ENCODE measurements at regions not wholly inside any gene's neighbourhood (a gene's known extent, or its start where the extent isn't known, plus 50 kb on each side); places are given as distances from the start of the nearest gene placed in this dataset.

GRCh38 chr18:51998711-51999110, 341.3 kb upstream of the DCC start:
- no peak overlapping the region for H3K4me2 ChIP-seq (ENCODE audit: insufficient read depth, low read length)
- no peaks in the 10 kb centered on the region for H3K4me1 ChIP-seq (ENCODE audit: insufficient read depth, low read length)
- H3K9ac ChIP-seq (ENCODE audit: low read depth, low read length), result no peak overlapping the region
- no peak overlapping the region for H3K4me3 ChIP-seq (ENCODE audit: low read depth in 1 of 2, low read length in 2 of 2)
- H3K9me3 ChIP-seq (ENCODE audit: insufficient read depth, low read length, severe bottlenecking), result no peaks in the 10 kb centered on the region
- no peaks in the 10 kb centered on the region for H3K36me3 ChIP-seq (ENCODE audit: insufficient read depth, low read length)
- H3K27me3 ChIP-seq (ENCODE audit: insufficient read depth, low read length, poor library complexity), result no peaks in the 10 kb centered on the region
- no peak overlapping the region for H3K27ac ChIP-seq (ENCODE audit: low read length)
- H4K20me1 ChIP-seq (ENCODE audit: insufficient read depth, low read length), result no peaks in the 10 kb centered on the region
- ATAC-seq (ENCODE audit: insufficient read depth, low read depth) (no peak), DNase-seq (no peak)
- H3K79me2 ChIP-seq (ENCODE audit: insufficient read depth, low read length), result no peaks in the 10 kb centered on the region
- TF ChIP-seq CTCF (IDR thresholded peaks at IDR 0.05; ENCODE audit: borderline replicate concordance, extremely low read depth, low read length, poor library complexity, severe bottlenecking) (no peak), EZH2 (IDR thresholded peaks at IDR 0.05; ENCODE audit: borderline replicate concordance, low read depth, low read length, severe bottlenecking) (no peak)
- no peak overlapping the region for H2AFZ ChIP-seq (ENCODE audit: low read depth, low read length)

- H2AFZ ChIP-seq (ENCODE audit: low read depth, low read length), result no peak overlapping the region
- no peak for TF ChIP-seq CTCF (IDR thresholded peaks at IDR 0.05; ENCODE audit: borderline replicate concordance, extremely low read depth, low read length, poor library complexity, severe bottlenecking)
- no peak for TF ChIP-seq EZH2 (IDR thresholded peaks at IDR 0.05; ENCODE audit: borderline replicate concordance, low read depth, low read length, severe bottlenecking)
- H3K79me2 ChIP-seq (ENCODE audit: insufficient read depth, low read length), result no peaks in the 10 kb centered on the region
- H3K4me3 ChIP-seq (ENCODE audit: low read depth in 1 of 2, low read length in 2 of 2), result no peak overlapping the region
- H3K27ac ChIP-seq (ENCODE audit: low read length), result no peak overlapping the region
- no peak overlapping the region for H3K9ac ChIP-seq (ENCODE audit: low read depth, low read length)
- H4K20me1 ChIP-seq (ENCODE audit: insufficient read depth, low read length), result no peaks in the 10 kb centered on the region
- no peaks in the 10 kb centered on the region for H3K4me1 ChIP-seq (ENCODE audit: insufficient read depth, low read length)
- no peaks in the 10 kb centered on the region for H3K36me3 ChIP-seq (ENCODE audit: insufficient read depth, low read length)
- H3K9me3 ChIP-seq (ENCODE audit: insufficient read depth, low read length, severe bottlenecking), result no peaks in the 10 kb centered on the region
- ATAC-seq (ENCODE audit: insufficient read depth, low read depth), result no peak
- H3K27me3 ChIP-seq (ENCODE audit: insufficient read depth, low read length, poor library complexity), result no peaks in the 10 kb centered on the region
- no peak overlapping the region for H3K4me2 ChIP-seq (ENCODE audit: insufficient read depth, low read length)
- DNase-seq, result no peak
These were observed 340.6 kb upstream of the DCC start for GRCh38 chr18:51999351-51999750.

- Histone ChIP-seq H3K9ac (ENCODE audit: low read depth, low read length) (no peak overlapping the region), H3K4me1 (ENCODE audit: insufficient read depth, low read length) (no peaks in the 10 kb centered on the region), H3K4me3 (ENCODE audit: low read depth in 1 of 2, low read length in 2 of 2) (no peak overlapping the region), H4K20me1 (ENCODE audit: insufficient read depth, low read length) (no peaks in the 10 kb centered on the region), H3K36me3 (ENCODE audit: insufficient read depth, low read length) (no peaks in the 10 kb centered on the region), H3K79me2 (ENCODE audit: insufficient read depth, low read length) (no peaks in the 10 kb centered on the region), H3K9me3 (ENCODE audit: insufficient read depth, low read length, severe bottlenecking) (no peaks in the 10 kb centered on the region), H2AFZ (ENCODE audit: low read depth, low read length) (no peak overlapping the region), H3K27me3 (ENCODE audit: insufficient read depth, low read length, poor library complexity) (no peaks in the 10 kb centered on the region), H3K4me2 (ENCODE audit: insufficient read depth, low read length) (no peak overlapping the region), H3K27ac (ENCODE audit: low read length) (no peak overlapping the region)
- DNase-seq (no peak), ATAC-seq (ENCODE audit: insufficient read depth, low read depth) (no peak)
- TF ChIP-seq CTCF (IDR thresholded peaks at IDR 0.05; ENCODE audit: borderline replicate concordance, extremely low read depth, low read length, poor library complexity, severe bottlenecking) (no peak), EZH2 (IDR thresholded peaks at IDR 0.05; ENCODE audit: borderline replicate concordance, low read depth, low read length, severe bottlenecking) (no peak)
These were observed 339.6 kb upstream of the DCC start for GRCh38 chr18:52000435-52000834.

GRCh38 chr18:52001106-52001505, 338.9 kb upstream of the DCC start:
- no peak for DNase-seq
- H3K4me1 ChIP-seq (ENCODE audit: insufficient read depth, low read length), result no peaks in the 10 kb centered on the region
- no peak overlapping the region for H3K4me2 ChIP-seq (ENCODE audit: insufficient read depth, low read length)
- TF ChIP-seq CTCF (IDR thresholded peaks at IDR 0.05; ENCODE audit: borderline replicate concordance, extremely low read depth, low read length, poor library complexity, severe bottlenecking) (no peak), EZH2 (IDR thresholded peaks at IDR 0.05; ENCODE audit: borderline replicate concordance, low read depth, low read length, severe bottlenecking) (no peak)
- no peak for ATAC-seq (ENCODE audit: insufficient read depth, low read depth)
- H3K79me2 ChIP-seq (ENCODE audit: insufficient read depth, low read length), result no peaks in the 10 kb centered on the region
- no peaks in the 10 kb centered on the region for H3K36me3 ChIP-seq (ENCODE audit: insufficient read depth, low read length)
- H3K9me3 ChIP-seq (ENCODE audit: insufficient read depth, low read length, severe bottlenecking), result no peaks in the 10 kb centered on the region
- H3K27me3 ChIP-seq (ENCODE audit: insufficient read depth, low read length, poor library complexity), result no peaks in the 10 kb centered on the region
- H3K4me3 ChIP-seq (ENCODE audit: low read depth in 1 of 2, low read length in 2 of 2), result no peak overlapping the region
- H3K9ac ChIP-seq (ENCODE audit: low read depth, low read length), result no peak overlapping the region
- no peak overlapping the region for H2AFZ ChIP-seq (ENCODE audit: low read depth, low read length)
- H3K27ac ChIP-seq (ENCODE audit: low read length), result no peak overlapping the region
- no peaks in the 10 kb centered on the region for H4K20me1 ChIP-seq (ENCODE audit: insufficient read depth, low read length)
